Activated naive CD4-positive, alpha-beta T cell (primary cell): ENCODE measurements at regions not wholly inside any gene's neighbourhood (a gene's known extent, or its start where the extent isn't known, plus 50 kb on each side); places are given as distances from the start of the nearest gene placed in this dataset.

Experiments
- DNase-seq, 4 experiments: peaks; one replicate each; lab custom pipeline; 2025; lab: John Stamatoyannopoulos, UW

- DNase-seq: no peak
These were observed 536.5 kb downstream of the PLCL1 start for GRCh38 chr2:198340846-198341245.

- no peak for DNase-seq
These were observed 534.7 kb downstream of the PLCL1 start for GRCh38 chr2:198339116-198339515.

GRCh38 chr2:198337368-198337767, 533.0 kb downstream of the PLCL1 start:
- no peak for DNase-seq

GRCh38 chr2:198328454-198328853, 524.1 kb downstream of the PLCL1 start:
- DNase-seq: no peak

- DNase-seq: no peak
These were observed 523.1 kb downstream of the PLCL1 start for GRCh38 chr2:198327526-198327925.

GRCh38 chr2:198326431-198326830, 522.0 kb downstream of the PLCL1 start:
- no peak for DNase-seq

GRCh38 chr2:198325359-198325758, 521.0 kb downstream of the PLCL1 start:
- no peak for DNase-seq

GRCh38 chr2:198324071-198324470, 519.7 kb downstream of the PLCL1 start:
- DNase-seq: no peak

- DNase-seq: no peak
These were observed 517.9 kb downstream of the PLCL1 start for GRCh38 chr2:198322275-198322674.

- no peak for DNase-seq
These were observed 517.2 kb downstream of the PLCL1 start for GRCh38 chr2:198321522-198322088.

GRCh38 chr2:198316852-198317396, 512.5 kb downstream of the PLCL1 start:
- no peak for DNase-seq

- DNase-seq: no peak
These were observed 511.6 kb downstream of the PLCL1 start for GRCh38 chr2:198315791-198316630.

- DNase-seq: no peak
These were observed 510.3 kb downstream of the PLCL1 start for GRCh38 chr2:198314559-198315153.

- DNase-seq: no peak
These were observed 508.4 kb downstream of the PLCL1 start for GRCh38 chr2:198312596-198313483.

- no peak for DNase-seq
These were observed 506.6 kb downstream of the PLCL1 start for GRCh38 chr2:198311020-198311419.

GRCh38 chr2:198309673-198310280, 505.4 kb downstream of the PLCL1 start:
- DNase-seq: peak in 3 of 4 experiments; percentile 5 to 22 (median 10)

- DNase-seq: no peak
These were observed 504.7 kb downstream of the PLCL1 start for GRCh38 chr2:198309081-198309480.

GRCh38 chr2:198308368-198308767, 504.0 kb downstream of the PLCL1 start:
- DNase-seq: no peak

GRCh38 chr2:198307093-198307492, 502.7 kb downstream of the PLCL1 start:
- no peak for DNase-seq

GRCh38 chr2:198304859-198305258, 500.5 kb downstream of the PLCL1 start:
- DNase-seq: no peak

GRCh38 chr2:198297350-198297749, 493.0 kb downstream of the PLCL1 start:
- DNase-seq: no peak
